Heart left ventricle (tissue), 16 donors: ENCODE measurements at regions not wholly inside any gene's neighbourhood (a gene's known extent, or its start where the extent isn't known, plus 50 kb on each side); places are given as distances from the start of the nearest gene placed in this dataset.

Source experiments
- ATAC-seq, 4 donors: fragments of 200-7000 bp; cut with Tn5 transposase; one replicate each; pipeline ENCODE4 v1.9.1; 2020 to 2022; ENCODE audit warnings: moderate library complexity in 4 of 4, mild to moderate bottlenecking in 3 of 4, moderate number of reproducible peaks in 1 of 4
- DNase-seq, 5 donors: peaks; one replicate each; pipeline ENCODE4 v3.0.0-alpha.2; 2020
- H3K27ac ChIP-seq, 12 donors: fragments of 200-600 bp; sonication (generic) in 4 of 12; one replicate each; pipeline versions ENCODE4 v1.5.0 to v1.8.0; 2016 to 2022; ENCODE audit warnings: mild to moderate bottlenecking in 2 of 12
- H3K27me3 ChIP-seq, 9 donors: fragments of 200-600 bp; sonication (generic) in 2 of 9; one replicate each; pipeline versions ENCODE4 v1.5.1 to v1.8.0; 2016 to 2022; ENCODE audit warnings: mild to moderate bottlenecking in 3 of 9
- H3K36me3 ChIP-seq, 9 donors: fragments of 200-600 bp; sonication (generic) in 2 of 9; one replicate each; pipeline versions ENCODE4 v1.5.0 to v1.8.0; 2018 to 2022; ENCODE audit warnings: mild to moderate bottlenecking in 2 of 9
- H3K4me1 ChIP-seq, 12 donors: fragments of 200-600 bp; sonication (generic) in 4 of 12; one replicate each; pipeline versions ENCODE4 v1.5.0 to v1.8.0; 2016 to 2022; ENCODE audit warnings: mild to moderate bottlenecking in 3 of 12
- H3K4me3 ChIP-seq, 12 donors: fragments of 200-600 bp; sonication (generic) in 4 of 12; one replicate each; pipeline versions ENCODE4 v1.5.0 to v1.8.0; 2017 to 2022; ENCODE audit warnings: mild to moderate bottlenecking in 9 of 12, moderate library complexity in 4 of 12
- H3K9me3 ChIP-seq, 12 donors: fragments of 200-600 bp; sonication (generic) in 4 of 12; one replicate each; pipeline versions ENCODE4 v1.5.0 to v1.8.0; 2016 to 2022; ENCODE audit warnings: mild to moderate bottlenecking in 1 of 12
- POLR2A ChIP-seq, 2 donors: fragments of 450-650 bp; IDR thresholded peaks; one replicate each; pipeline ENCODE4 v1.6.1; 2017; ENCODE audit warnings: antibody characterized with exemption in 2 of 2, mild to moderate bottlenecking in 2 of 2, moderate library complexity in 2 of 2
- WGBS, 4 donors: extraction: QIAGEN DNeasy Blood & Tissue Kit in 2 of 4; methylation state at CpG; one replicate each; pipeline versions ENCODE4 v1.1.5 to v1.1.7; 2013 to 2018; 5-methylcytosine and 5-hydroxymethylcytosine counted together
- intact Hi-C, 10 donors: fragments of 100-400 bp; cut with DNase I; formaldehyde crosslinking; loops; one replicate each; pipeline versions ENCODE4 v1.11.1 to v1.14.2; 2022
- TF ChIP-seq, protein P1 (sequence below), 12 donors: fragments of 200-600 bp; sonication (generic) in 4 of 12; IDR thresholded peaks; one replicate each; pipeline versions ENCODE4 v1.5.0 to v1.8.0; 2018 to 2022; ENCODE audit warnings: antibody characterized with exemption in 12 of 12, mild to moderate bottlenecking in 5 of 12
- donor health status: ischemic (EF 13 %, LVEDD 7.1; RV severe dilation, severe dysfunction).
- donor health status: healthy with polysubstance abuse.
- donor health status: DM: no; HTN: yes; CAD: no.
- donor health status: DM: no; HTN: no; CAD: no.
- donor health status: ischemic (EF 25% LVEDD 6.9; RV normal size, moderate dysfunction).
- donor health status: ischemic (EF 25% LVEDD 5.7; RV mildly dilated, moderate dysfunction).
- donor health status: healthy.
- donor health status: DM: yes; HTN: yes; CAD: no.
- donor health status: ischemic (EF 35%, LVEDD 5.7; RV mildly dilated, moderate dysfunction).
- donor health status: nonischemic (EF 11% LVEDD 7.7; RV severe dilation, severe dysfunction).
- donor health status: DM: yes; HTN: yes; CAD: no.
- donor health status: PGD.
- donor health status: ischemic (EF 29% LVEDD 5.4; RV normal size, mild dysfunction).
- donor health status: nonischemic (EF 23%, LVEDD 6.1; RV moderate dilation, normal function).

DNA sequence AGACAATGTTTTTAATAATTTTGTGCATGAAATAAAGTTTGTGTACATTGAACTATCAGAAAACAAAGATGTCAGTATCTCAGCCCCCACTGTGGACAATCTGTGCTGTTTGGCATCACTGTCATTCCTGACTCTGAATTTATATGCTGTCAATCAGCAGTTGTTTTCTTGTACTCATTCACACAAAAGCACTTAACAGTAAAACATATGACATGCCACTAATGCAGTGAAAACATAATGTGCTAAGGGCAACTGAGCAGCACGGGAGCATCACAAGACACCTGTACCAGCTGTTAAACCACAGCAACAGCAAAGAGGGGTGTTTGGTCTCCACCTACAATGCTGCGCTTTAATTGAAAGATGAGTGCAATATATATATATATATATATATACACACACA lies 647.8 kb upstream of the SLC35B3 start:
- Histone ChIP-seq H3K27ac (no peak overlapping the region), H3K4me3 (no peak overlapping the region), H3K4me1 (no peaks in the 10 kb centered on the region), H3K9me3 (no peaks in the 10 kb centered on the region), H3K27me3 (no peaks in the 10 kb centered on the region), H3K36me3 (no peaks in the 10 kb centered on the region)
- intact Hi-C loops, result no loop called here
- TF ChIP-seq, protein P1, sequence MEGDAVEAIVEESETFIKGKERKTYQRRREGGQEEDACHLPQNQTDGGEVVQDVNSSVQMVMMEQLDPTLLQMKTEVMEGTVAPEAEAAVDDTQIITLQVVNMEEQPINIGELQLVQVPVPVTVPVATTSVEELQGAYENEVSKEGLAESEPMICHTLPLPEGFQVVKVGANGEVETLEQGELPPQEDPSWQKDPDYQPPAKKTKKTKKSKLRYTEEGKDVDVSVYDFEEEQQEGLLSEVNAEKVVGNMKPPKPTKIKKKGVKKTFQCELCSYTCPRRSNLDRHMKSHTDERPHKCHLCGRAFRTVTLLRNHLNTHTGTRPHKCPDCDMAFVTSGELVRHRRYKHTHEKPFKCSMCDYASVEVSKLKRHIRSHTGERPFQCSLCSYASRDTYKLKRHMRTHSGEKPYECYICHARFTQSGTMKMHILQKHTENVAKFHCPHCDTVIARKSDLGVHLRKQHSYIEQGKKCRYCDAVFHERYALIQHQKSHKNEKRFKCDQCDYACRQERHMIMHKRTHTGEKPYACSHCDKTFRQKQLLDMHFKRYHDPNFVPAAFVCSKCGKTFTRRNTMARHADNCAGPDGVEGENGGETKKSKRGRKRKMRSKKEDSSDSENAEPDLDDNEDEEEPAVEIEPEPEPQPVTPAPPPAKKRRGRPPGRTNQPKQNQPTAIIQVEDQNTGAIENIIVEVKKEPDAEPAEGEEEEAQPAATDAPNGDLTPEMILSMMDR (IDR thresholded peaks at IDR 0.05), result no peak
- TF ChIP-seq POLR2A (IDR thresholded peaks at IDR 0.05), result no peak
- ATAC-seq (no peak), DNase-seq (no peak)
- WGBS, 4 donors, result 85 to 90% (median 88%) methylated on average over 2 of the region's 2 CpGs

GRCh38 chr6:9066726-9067125 lies 631.4 kb upstream of the SLC35B3 start:
- DNase-seq (no peak), ATAC-seq (no peak)
- H3K9me3 ChIP-seq, result peaks cover 0 to 3% (median 0%) of the 10 kb centered on the region in 12 donors
- WGBS, 4 donors, result 73 to 85% (median 75%) methylated on average over 3 of the region's 3 CpGs
- no peak overlapping the region for H3K27ac ChIP-seq
- H3K27me3 ChIP-seq, result no peaks in the 10 kb centered on the region
- TF ChIP-seq, protein P1 (IDR thresholded peaks at IDR 0.05), result no peak
- no peak for TF ChIP-seq POLR2A (IDR thresholded peaks at IDR 0.05)
- no peaks in the 10 kb centered on the region for H3K36me3 ChIP-seq
- intact Hi-C loops, result no loop called here
- H3K4me1 ChIP-seq, result no peaks in the 10 kb centered on the region
- H3K4me3 ChIP-seq, result no peak overlapping the region

- no peak for DNase-seq
- H3K4me3 ChIP-seq, result no peak overlapping the region
- TF ChIP-seq, protein P1 (IDR thresholded peaks at IDR 0.05), result no peak
- TF ChIP-seq POLR2A (IDR thresholded peaks at IDR 0.05), result no peak
- no peak overlapping the region for H3K27ac ChIP-seq
- H3K4me1 ChIP-seq, result no peaks in the 10 kb centered on the region
- WGBS, 4 donors, result 41 to 49% (median 45%) methylated on average over 1 of the region's 1 CpG
- intact Hi-C loops, result no loop called here
- H3K36me3 ChIP-seq, result no peaks in the 10 kb centered on the region
- no peaks in the 10 kb centered on the region for H3K27me3 ChIP-seq
- peaks cover 0 to 3% (median 0%) of the 10 kb centered on the region in 12 donors for H3K9me3 ChIP-seq
- no peak for ATAC-seq
Measured at GRCh38 chr6:9064156-9064555, 628.8 kb upstream of the SLC35B3 start.

- no peaks in the 10 kb centered on the region for H3K36me3 ChIP-seq
- DNase-seq, result no peak
- H3K9me3 ChIP-seq, result no peaks in the 10 kb centered on the region
- TF ChIP-seq POLR2A (IDR thresholded peaks at IDR 0.05), result no peak
- TF ChIP-seq, protein P1 (IDR thresholded peaks at IDR 0.05), result no peak
- no peak overlapping the region for H3K27ac ChIP-seq
- no peaks in the 10 kb centered on the region for H3K27me3 ChIP-seq
- no peak overlapping the region for H3K4me3 ChIP-seq
- no peak for ATAC-seq
- intact Hi-C loops, result no loop called here
- 66 to 79% (median 79%) methylated on average over 2 of the region's 2 CpGs for WGBS, 4 donors
- no peaks in the 10 kb centered on the region for H3K4me1 ChIP-seq
Measured at GRCh38 chr6:9062596-9062995, 627.3 kb upstream of the SLC35B3 start.
